ENCODE measurements at regions not wholly inside any gene's neighbourhood (a gene's known extent, or its start where the extent isn't known, plus 50 kb on each side); places are given as distances from the start of the nearest gene placed in this dataset.

DNA sequence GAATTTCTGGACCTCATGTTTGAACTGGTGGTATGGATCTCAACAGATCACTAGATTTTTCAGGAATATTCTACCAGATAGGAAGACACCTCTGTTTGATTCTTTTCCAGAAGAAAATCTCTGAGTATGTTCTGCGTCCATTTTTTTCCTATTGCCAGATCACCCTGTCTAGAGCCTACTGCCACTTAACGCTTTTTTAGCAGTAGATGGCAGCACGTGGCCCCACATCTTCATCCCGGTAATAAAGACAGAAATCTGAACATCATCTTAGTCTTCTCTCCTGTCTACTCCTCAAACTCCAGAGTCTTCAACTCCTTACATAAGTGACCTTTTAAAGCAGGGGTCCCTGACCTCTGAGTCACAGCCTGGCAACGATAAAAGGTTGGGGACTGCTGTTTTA, 184.7 kb downstream of the TMA16 start:
- no peak for TF ChIP-seq POLR2A (IDR thresholded peaks at IDR 0.05)
- TF ChIP-seq, protein P1, sequence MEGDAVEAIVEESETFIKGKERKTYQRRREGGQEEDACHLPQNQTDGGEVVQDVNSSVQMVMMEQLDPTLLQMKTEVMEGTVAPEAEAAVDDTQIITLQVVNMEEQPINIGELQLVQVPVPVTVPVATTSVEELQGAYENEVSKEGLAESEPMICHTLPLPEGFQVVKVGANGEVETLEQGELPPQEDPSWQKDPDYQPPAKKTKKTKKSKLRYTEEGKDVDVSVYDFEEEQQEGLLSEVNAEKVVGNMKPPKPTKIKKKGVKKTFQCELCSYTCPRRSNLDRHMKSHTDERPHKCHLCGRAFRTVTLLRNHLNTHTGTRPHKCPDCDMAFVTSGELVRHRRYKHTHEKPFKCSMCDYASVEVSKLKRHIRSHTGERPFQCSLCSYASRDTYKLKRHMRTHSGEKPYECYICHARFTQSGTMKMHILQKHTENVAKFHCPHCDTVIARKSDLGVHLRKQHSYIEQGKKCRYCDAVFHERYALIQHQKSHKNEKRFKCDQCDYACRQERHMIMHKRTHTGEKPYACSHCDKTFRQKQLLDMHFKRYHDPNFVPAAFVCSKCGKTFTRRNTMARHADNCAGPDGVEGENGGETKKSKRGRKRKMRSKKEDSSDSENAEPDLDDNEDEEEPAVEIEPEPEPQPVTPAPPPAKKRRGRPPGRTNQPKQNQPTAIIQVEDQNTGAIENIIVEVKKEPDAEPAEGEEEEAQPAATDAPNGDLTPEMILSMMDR (IDR thresholded peaks at IDR 0.05), result no peak

Measured in heart left ventricle (tissue), 13 donors.